HG02885 (cell line): ENCODE measurements at regions not wholly inside any gene's neighbourhood (a gene's known extent, or its start where the extent isn't known, plus 50 kb on each side); places are given as distances from the start of the nearest gene placed in this dataset.
A peak's percentile ranks its signal among the peaks of the same experiment; 100 is the strongest.

Experiments used
- ATAC-seq: cut with Tn5 transposase; IDR thresholded peaks from one replicate; pipeline ENCODE4 v1.9.1; 2021; ENCODE audit warnings: mild to moderate bottlenecking; ENCODE audit not compliant: unreplicated experiment, poor library complexity

GRCh38 chr6:14272737-14273085 lies 155.1 kb downstream of the CD83 start:
- ATAC-seq, result no peak

- no peak for ATAC-seq
Observed at GRCh38 chr6:14273191-14273590, 155.6 kb downstream of the CD83 start.

GRCh38 chr6:14274016-14274415 lies 156.4 kb downstream of the CD83 start:
- ATAC-seq, result no peak

- ATAC-seq, result no peak
Observed at GRCh38 chr6:14274546-14275492, 157.2 kb downstream of the CD83 start.

GRCh38 chr6:14275493-14275851 lies 157.9 kb downstream of the CD83 start:
- ATAC-seq, result no peak

- no peak for ATAC-seq
Observed at GRCh38 chr6:14276071-14276470, 158.5 kb downstream of the CD83 start.

- peak; percentile 95 for ATAC-seq
Observed at GRCh38 chr6:14276667-14277404, 159.3 kb downstream of the CD83 start.

- peak; percentile 29 for ATAC-seq
Observed at GRCh38 chr6:14277405-14277930, 159.9 kb downstream of the CD83 start.

GRCh38 chr6:14278006-14278405 lies 160.4 kb downstream of the CD83 start:
- no peak for ATAC-seq

GRCh38 chr6:14278446-14278845 lies 160.9 kb downstream of the CD83 start:
- ATAC-seq, result no peak

- no peak for ATAC-seq
Observed at GRCh38 chr6:14280006-14280510, 162.5 kb downstream of the CD83 start.

GRCh38 chr6:14280766-14281293 lies 163.3 kb downstream of the CD83 start:
- ATAC-seq, result no peak

GRCh38 chr6:14281811-14282660 lies 164.5 kb downstream of the CD83 start:
- no peak for ATAC-seq

GRCh38 chr6:14282854-14283505 lies 165.4 kb downstream of the CD83 start:
- no peak for ATAC-seq

- ATAC-seq, result no peak
Observed at GRCh38 chr6:14283600-14284235, 166.1 kb downstream of the CD83 start.

- no peak for ATAC-seq
Observed at GRCh38 chr6:14284969-14285590, 167.5 kb downstream of the CD83 start.

- ATAC-seq, result no peak
Observed at GRCh38 chr6:14286144-14286543, 168.6 kb downstream of the CD83 start.

- ATAC-seq, result no peak
Observed at GRCh38 chr6:14286634-14287428, 169.3 kb downstream of the CD83 start.
